Fibroblast of lung (primary cell): ENCODE measurements at regions not wholly inside any gene's neighbourhood (a gene's known extent, or its start where the extent isn't known, plus 50 kb on each side); places are given as distances from the start of the nearest gene placed in this dataset.

ENCODE experiments used
- DNase-seq, 2 donors: peaks; one replicate each; pipeline versions ENCODE4 v3.0.0 to v3.0.0-alpha.2; 2010; ENCODE audit warnings: low read depth in 2 of 2
- H2AFZ ChIP-seq: 2 replicates; pipeline ENCODE4 v1.5.1; 2012; ENCODE audit warnings: low read length, control low read depth, inconsistent platforms
- H3K27ac ChIP-seq: 2 replicates; pipeline ENCODE4 v1.5.1; 2011; ENCODE audit warnings: low read length, control low read depth; ENCODE audit not compliant: insufficient read depth
- H3K27me3 ChIP-seq: 2 replicates; pipeline ENCODE4 v1.5.1; 2011; ENCODE audit warnings: mild to moderate bottlenecking, low read length; ENCODE audit not compliant: control insufficient read depth, insufficient read depth
- H3K36me3 ChIP-seq: 2 replicates; pipeline ENCODE4 v1.5.1; 2011; ENCODE audit warnings: low read length; ENCODE audit not compliant: control insufficient read depth, insufficient read depth
- H3K4me1 ChIP-seq: 2 replicates; pipeline ENCODE4 v1.5.1; 2011; ENCODE audit warnings: low read length; ENCODE audit not compliant: control insufficient read depth, insufficient read depth; ENCODE audit errors: extremely low read depth
- H3K4me2 ChIP-seq: 2 replicates; pipeline ENCODE4 v1.5.1; 2011; ENCODE audit warnings: low read length, control low read depth; ENCODE audit not compliant: insufficient read depth; ENCODE audit errors: extremely low read depth
- H3K4me3 ChIP-seq, 4 experiments: fragments of 200-600 bp in 1 of 4; sonication (generic) in 1 of 4; replicated peaks in 1 of 4; 2 replicates each; pipeline ENCODE4 v1.5.1; 2011 to 2016; ENCODE audit warnings: low read length in 4 of 4, low read depth in 3 of 4, mild to moderate bottlenecking in 3 of 4, control low read depth in 2 of 4, inconsistent platforms in 1 of 4, mixed read lengths in 1 of 4; ENCODE audit not compliant: insufficient read depth in 1 of 4; ENCODE audit errors: control extremely low read depth in 1 of 4
- H3K79me2 ChIP-seq: 2 replicates; pipeline ENCODE4 v1.5.1; 2012; ENCODE audit warnings: mild to moderate bottlenecking, low read length, inconsistent platforms; ENCODE audit not compliant: control insufficient read depth, insufficient read depth
- H3K9ac ChIP-seq: 2 replicates; pipeline ENCODE4 v1.5.1; 2011; ENCODE audit warnings: mild to moderate bottlenecking, low read length, control low read depth; ENCODE audit not compliant: insufficient read depth
- H3K9me3 ChIP-seq: 2 replicates; pipeline ENCODE4 v1.5.1; 2012; ENCODE audit warnings: low read depth, low read length; ENCODE audit not compliant: control insufficient read depth, insufficient read depth
- H4K20me1 ChIP-seq: 2 replicates; pipeline ENCODE4 v1.5.1; 2011; ENCODE audit warnings: low read length; ENCODE audit not compliant: control insufficient read depth, insufficient read depth; ENCODE audit errors: extremely low read depth
- CTCF ChIP-seq, 2 donors: IDR thresholded peaks in 1 of 2; conservative IDR thresholded peaks in 1 of 2; 1 replicate in 1 of 2; 2 replicates in 1 of 2; pipeline ENCODE4 v1.5.1; 2011 to 2012; ENCODE audit warnings: low read length in 2 of 2, control low read depth in 1 of 2, inconsistent platforms in 1 of 2, low read depth in 1 of 2, mild to moderate bottlenecking in 1 of 2
- EZH2 ChIP-seq: IDR thresholded peaks from 2 replicates; pipeline ENCODE4 v1.5.1; 2012; ENCODE audit warnings: low read length, control low read depth, mild to moderate bottlenecking; ENCODE audit errors: missing control alignments

GRCh38 chr10:94235461-94235860 is 127.3 kb downstream of the NOC3L start:
- Histone ChIP-seq H3K4me1 (no peaks in the 10 kb centered on the region), H2AFZ (no peak overlapping the region), H3K4me3 (no peak overlapping the region), H3K27ac (no peak overlapping the region), H3K9ac (no peak overlapping the region), H4K20me1 (no peaks in the 10 kb centered on the region), H3K9me3 (no peaks in the 10 kb centered on the region), H3K4me2 (no peak overlapping the region), H3K27me3 (no peaks in the 10 kb centered on the region), H3K36me3 (no peaks in the 10 kb centered on the region), H3K79me2 (no peaks in the 10 kb centered on the region)
- TF ChIP-seq CTCF (conservative IDR thresholded peaks at IDR 0.05 in 1 of 2, IDR thresholded peaks at IDR 0.05 in 1 of 2; ENCODE audit: low read depth in 1 of 2, low read length in 2 of 2) (no peak), EZH2 (no peak)
- no peak for DNase-seq

GRCh38 chr10:94238006-94238617 is 124.6 kb downstream of the NOC3L start:
- Histone ChIP-seq H3K4me3 (no peak overlapping the region), H3K27ac (no peak overlapping the region), H3K4me1 (no peaks in the 10 kb centered on the region), H2AFZ (no peak overlapping the region), H4K20me1 (no peaks in the 10 kb centered on the region), H3K9me3 (no peaks in the 10 kb centered on the region), H3K27me3 (no peaks in the 10 kb centered on the region), H3K4me2 (no peak overlapping the region), H3K36me3 (no peaks in the 10 kb centered on the region), H3K79me2 (no peaks in the 10 kb centered on the region), H3K9ac (no peak overlapping the region)
- TF ChIP-seq EZH2 (no peak), CTCF (conservative IDR thresholded peaks at IDR 0.05 in 1 of 2, IDR thresholded peaks at IDR 0.05 in 1 of 2; ENCODE audit: low read depth in 1 of 2, low read length in 2 of 2) (no peak)
- no peak for DNase-seq

- no peak overlapping the region for H3K4me3 ChIP-seq
- no peaks in the 10 kb centered on the region for H4K20me1 ChIP-seq
- TF ChIP-seq CTCF (conservative IDR thresholded peaks at IDR 0.05 in 1 of 2, IDR thresholded peaks at IDR 0.05 in 1 of 2; ENCODE audit: low read depth in 1 of 2, low read length in 2 of 2) (no peak), EZH2 (no peak)
- no peaks in the 10 kb centered on the region for H3K4me1 ChIP-seq
- DNase-seq = no peak
- no peaks in the 10 kb centered on the region for H3K27me3 ChIP-seq
- no peaks in the 10 kb centered on the region for H3K9me3 ChIP-seq
- H3K9ac ChIP-seq = no peak overlapping the region
- H3K27ac ChIP-seq = no peak overlapping the region
- H3K4me2 ChIP-seq = no peak overlapping the region
- H3K36me3 ChIP-seq = no peaks in the 10 kb centered on the region
- H2AFZ ChIP-seq = no peak overlapping the region
- H3K79me2 ChIP-seq = no peaks in the 10 kb centered on the region
Observed at GRCh38 chr10:94239696-94240095, 123.0 kb downstream of the NOC3L start.
